A673 (cell line): ENCODE measurements at regions not wholly inside any gene's neighbourhood (a gene's known extent, or its start where the extent isn't known, plus 50 kb on each side); places are given as distances from the start of the nearest gene placed in this dataset.

Source experiments
- BruUV-seq: library from RNA; stranded (reverse); fragments of 400-500 nt; replicated peaks from 2 replicates; lab custom pipeline; 2021; lab: Mats Ljungman, UMichigan
- CTCF ChIA-PET: fragments of 300-600 bp; sonication (Branson Sonifier 250); formaldehyde crosslinking; loops from one replicate; lab custom pipeline; 2022; ENCODE audit warnings: antibody characterized with exemption; lab: Charles Lee
- POLR2A ChIA-PET: fragments of 300-600 bp; sonication (Branson Sonifier 250); formaldehyde crosslinking; loops from one replicate; lab custom pipeline; 2022; ENCODE audit warnings: antibody characterized with exemption; ENCODE audit not compliant: low non-redundant PET; lab: Charles Lee
- DNase-seq: peaks from one replicate; pipeline ENCODE4 v3.0.0-alpha.2; 2015; ENCODE audit warnings: low spot score
- H3K27ac ChIP-seq: fragments of 200-600 bp; sonication (generic); 2 replicates; pipeline ENCODE4 v1.5.1; 2016; ENCODE audit warnings: mixed run types, low read depth, mild to moderate bottlenecking, mixed read lengths, antibody characterized with exemption, low read length; ENCODE audit not compliant: poor library complexity, severe bottlenecking
- H3K27me3 ChIP-seq: fragments of 200-600 bp; sonication (generic); replicated peaks from 2 replicates; pipeline ENCODE4 v1.6.1; 2017; ENCODE audit warnings: mixed run types, low read depth, mild to moderate bottlenecking, mixed read lengths, antibody characterized with exemption, low read length; ENCODE audit not compliant: insufficient read depth, poor library complexity
- H3K36me3 ChIP-seq: fragments of 200-600 bp; sonication (generic); 2 replicates; pipeline ENCODE4 v1.6.1; 2016; ENCODE audit warnings: mixed run types, mild to moderate bottlenecking, mixed read lengths, antibody characterized with exemption, low read length; ENCODE audit not compliant: insufficient read depth, poor library complexity, severe bottlenecking
- H3K4me1 ChIP-seq: fragments of 200-600 bp; sonication (generic); 2 replicates; pipeline ENCODE4 v1.6.1; 2017; ENCODE audit warnings: mixed run types, mild to moderate bottlenecking, mixed read lengths, antibody characterized with exemption, low read length; ENCODE audit not compliant: insufficient read depth, poor library complexity, severe bottlenecking
- H3K4me3 ChIP-seq: fragments of 200-600 bp; sonication (generic); 2 replicates; pipeline ENCODE4 v1.5.1; 2016; ENCODE audit warnings: low read depth, mixed run types, mild to moderate bottlenecking, mixed read lengths, low read length; ENCODE audit not compliant: poor library complexity, severe bottlenecking
- H3K9me3 ChIP-seq: fragments of 200-600 bp; sonication (generic); 2 replicates; pipeline ENCODE4 v1.6.1; 2016; ENCODE audit warnings: mixed run types, low read depth, mild to moderate bottlenecking, mixed read lengths, antibody characterized with exemption, low read length; ENCODE audit not compliant: poor library complexity, severe bottlenecking
- EZH2 ChIP-seq: fragments of 200-600 bp; sonication (generic); IDR thresholded peaks from 2 replicates; pipeline ENCODE4 v1.6.1; 2017; ENCODE audit warnings: borderline replicate concordance, low read depth, mild to moderate bottlenecking, mixed read lengths, antibody characterized with exemption, low read length; ENCODE audit not compliant: poor library complexity, severe bottlenecking
- intact Hi-C: fragments of 100-400 bp; cut with micrococcal nuclease; formaldehyde crosslinking; loops from one replicate; pipeline ENCODE4 v1.10.0; 2022; ENCODE audit not compliant: unreplicated experiment
- TF ChIP-seq, protein P1 (sequence below): fragments of 300-800, 200-600 bp; sonication (generic); conservative IDR thresholded peaks from 2 replicates; pipeline ENCODE4 v1.5.1; 2017; ENCODE audit warnings: low read depth, mild to moderate bottlenecking, antibody characterized with exemption, low read length, moderate library complexity, mixed read lengths

DNA sequence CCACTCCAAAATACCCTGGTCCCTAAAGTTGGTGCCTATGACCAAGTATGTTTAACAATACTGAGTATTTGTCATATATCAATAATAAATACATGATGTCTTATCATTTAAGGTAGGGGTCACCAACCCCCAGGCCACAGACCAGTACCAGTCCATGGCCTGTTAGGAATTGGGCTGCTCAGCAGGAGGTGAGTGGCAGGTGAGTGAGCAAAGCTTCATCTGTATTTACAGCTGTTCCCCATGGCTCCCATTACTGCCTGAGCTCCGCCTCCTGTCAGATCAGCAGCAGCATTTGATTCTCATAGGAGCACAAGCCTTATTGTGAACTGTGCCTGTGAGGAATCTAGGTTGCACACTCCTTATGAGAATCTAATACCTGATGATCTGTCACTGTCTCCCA lies 126.2 kb downstream of the HNRNPD start:
- ChIA-PET POLR2A (no interaction called here), CTCF (interaction anchor here (1.2 kb wide), 1 partner anchor 21 kb away, joined by 3 read pairs; no protein-coding TSS in a partner anchor)
- Histone ChIP-seq H3K36me3 (no peaks in the 10 kb centered on the region), H3K4me3 (no peak overlapping the region), H3K27ac (no peak overlapping the region), H3K4me1 (no peaks in the 10 kb centered on the region), H3K9me3 (no peaks in the 10 kb centered on the region), H3K27me3 (no peaks in the 10 kb centered on the region)
- TF ChIP-seq, protein P1, sequence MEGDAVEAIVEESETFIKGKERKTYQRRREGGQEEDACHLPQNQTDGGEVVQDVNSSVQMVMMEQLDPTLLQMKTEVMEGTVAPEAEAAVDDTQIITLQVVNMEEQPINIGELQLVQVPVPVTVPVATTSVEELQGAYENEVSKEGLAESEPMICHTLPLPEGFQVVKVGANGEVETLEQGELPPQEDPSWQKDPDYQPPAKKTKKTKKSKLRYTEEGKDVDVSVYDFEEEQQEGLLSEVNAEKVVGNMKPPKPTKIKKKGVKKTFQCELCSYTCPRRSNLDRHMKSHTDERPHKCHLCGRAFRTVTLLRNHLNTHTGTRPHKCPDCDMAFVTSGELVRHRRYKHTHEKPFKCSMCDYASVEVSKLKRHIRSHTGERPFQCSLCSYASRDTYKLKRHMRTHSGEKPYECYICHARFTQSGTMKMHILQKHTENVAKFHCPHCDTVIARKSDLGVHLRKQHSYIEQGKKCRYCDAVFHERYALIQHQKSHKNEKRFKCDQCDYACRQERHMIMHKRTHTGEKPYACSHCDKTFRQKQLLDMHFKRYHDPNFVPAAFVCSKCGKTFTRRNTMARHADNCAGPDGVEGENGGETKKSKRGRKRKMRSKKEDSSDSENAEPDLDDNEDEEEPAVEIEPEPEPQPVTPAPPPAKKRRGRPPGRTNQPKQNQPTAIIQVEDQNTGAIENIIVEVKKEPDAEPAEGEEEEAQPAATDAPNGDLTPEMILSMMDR: no peak
- TF ChIP-seq EZH2: no peak
- intact Hi-C loops: no loop called here
- DNase-seq: no peak
- no TSS peak for BruUV-seq

DNA sequence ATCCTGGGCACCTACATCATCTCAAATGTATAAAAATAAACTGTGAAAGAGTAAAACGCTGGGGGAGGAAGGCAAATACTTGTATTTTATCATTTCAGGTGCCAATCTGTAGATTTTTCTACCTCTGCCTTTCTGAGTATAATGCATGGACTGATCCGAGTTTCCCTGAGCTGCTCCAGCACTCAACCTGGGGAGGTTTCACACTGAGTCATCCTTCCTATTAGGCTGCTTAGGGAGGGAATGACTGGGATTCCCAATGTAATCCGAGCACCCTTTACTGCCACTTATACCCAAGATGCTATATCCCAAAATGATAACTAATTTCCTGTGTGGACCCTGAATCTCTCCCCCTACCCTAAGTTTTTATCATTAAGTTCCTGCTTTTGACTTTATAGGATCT lies 126.6 kb downstream of the HNRNPD start:
- no peaks in the 10 kb centered on the region for H3K9me3 ChIP-seq

DNA sequence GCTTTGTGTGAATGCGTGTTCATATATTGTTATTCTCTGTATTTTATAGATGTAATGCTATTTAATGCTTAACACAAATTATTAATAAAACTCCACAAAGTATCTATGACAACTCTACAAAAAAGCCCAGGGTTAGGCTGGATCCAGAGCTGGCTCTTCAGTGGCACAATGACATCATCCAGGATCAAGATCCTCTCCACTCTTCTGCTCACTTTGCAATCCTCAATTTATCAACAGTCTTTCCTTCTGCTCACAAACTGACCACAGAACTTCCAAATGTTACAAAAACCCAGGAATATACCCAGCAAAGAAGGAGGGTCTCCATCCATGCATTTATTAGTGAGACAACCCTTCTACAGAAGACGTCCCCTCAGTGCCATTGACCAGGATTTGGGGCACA lies 132.3 kb downstream of the HNRNPD start:
- CTCF ChIA-PET: no interaction called here
- H3K4me3 ChIP-seq: no peak overlapping the region

More for the DNA sequence above, 126.6 kb downstream of the HNRNPD start:
- no peak for DNase-seq
- no TSS peak for BruUV-seq
- Histone ChIP-seq H3K4me3 (no peak overlapping the region), H3K4me1 (no peaks in the 10 kb centered on the region), H3K27me3 (no peaks in the 10 kb centered on the region), H3K36me3 (no peaks in the 10 kb centered on the region), H3K27ac (no peak overlapping the region)
- ChIA-PET CTCF (interaction anchor here (1.2 kb wide), 1 partner anchor 21 kb away, joined by 3 read pairs; no protein-coding TSS in a partner anchor), POLR2A (no interaction called here)
- no peak for TF ChIP-seq EZH2
- TF ChIP-seq, protein P1: no peak
- intact Hi-C loops: no loop called here

More for the DNA sequence above, 132.3 kb downstream of the HNRNPD start:
- no peaks in the 10 kb centered on the region for H3K4me1 ChIP-seq
- intact Hi-C loops: no loop called here
- POLR2A ChIA-PET: no interaction called here
- no peak overlapping the region for H3K27ac ChIP-seq
- no peak for DNase-seq
- TF ChIP-seq, protein P1: no peak
- no peak for TF ChIP-seq EZH2
- BruUV-seq: no TSS peak
- no peaks in the 10 kb centered on the region for H3K36me3 ChIP-seq
- no peaks in the 10 kb centered on the region for H3K9me3 ChIP-seq
- no peaks in the 10 kb centered on the region for H3K27me3 ChIP-seq
